ENCODE measurements at regions not wholly inside any gene's neighbourhood (a gene's known extent, or its start where the extent isn't known, plus 50 kb on each side); places are given as distances from the start of the nearest gene placed in this dataset.

DNA sequence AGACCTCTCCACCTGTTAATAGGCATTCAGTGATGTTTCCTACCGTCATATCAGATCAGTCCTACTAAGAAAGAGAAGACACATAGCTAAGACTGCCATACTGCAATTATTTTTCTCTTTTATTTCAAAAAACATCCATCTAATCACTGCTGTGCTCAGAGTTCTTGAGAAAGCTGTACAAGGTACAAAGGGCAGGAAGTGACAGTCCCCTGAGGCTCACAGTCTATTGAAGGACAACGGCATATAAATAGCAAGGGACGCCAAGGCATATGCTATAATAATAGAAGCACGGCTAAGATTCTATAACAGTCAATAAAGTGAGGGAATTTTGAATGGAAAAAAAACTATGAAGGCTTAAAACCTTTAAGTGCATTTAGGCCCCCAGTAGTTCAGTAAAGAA, 415.3 kb upstream of the NRP1 start:
- TF ChIP-seq CTCF (conservative IDR thresholded peaks at IDR 0.05; ENCODE audit: low read length), result no peak

DNA sequence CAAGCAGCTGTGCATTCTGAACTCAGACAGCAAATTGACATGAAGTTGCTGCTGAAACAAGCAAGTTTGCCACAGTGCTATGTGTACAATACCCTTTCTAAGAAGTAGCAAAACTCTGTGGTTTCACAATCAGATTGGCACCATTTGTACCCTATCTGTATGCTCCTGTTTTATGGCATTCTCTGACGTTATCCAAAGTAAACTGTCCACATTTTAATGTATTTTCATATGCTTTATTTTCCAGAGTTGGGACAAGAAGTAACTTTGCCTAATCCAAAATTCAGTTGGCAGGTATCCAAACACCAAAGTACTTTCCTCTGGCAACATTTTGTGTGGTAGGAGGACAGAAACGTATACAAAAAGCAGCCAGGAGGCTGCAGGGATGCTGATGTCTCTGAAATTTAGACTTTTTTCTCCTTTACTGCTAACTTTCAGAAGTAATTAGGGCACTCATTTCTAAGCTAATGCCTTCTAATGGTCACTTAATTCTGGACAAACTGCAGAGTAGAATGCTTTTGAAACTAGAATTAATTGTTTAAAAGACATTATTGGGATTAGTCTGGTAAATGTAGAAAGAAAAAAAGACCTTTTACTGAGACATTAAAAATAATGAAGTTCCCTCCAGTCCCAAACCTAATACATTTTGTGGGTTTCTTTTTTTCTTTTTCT, 414.7 kb upstream of the NRP1 start:
- H3K4me3 ChIP-seq (ENCODE audit: low read length), result no peak overlapping the region
- no peak for TF ChIP-seq CTCF (conservative IDR thresholded peaks at IDR 0.05; ENCODE audit: low read length)
- no peak for DNase-seq (ENCODE audit: low read depth)

More for the DNA sequence above, 415.3 kb upstream of the NRP1 start:
- H3K4me3 ChIP-seq (ENCODE audit: low read length), result no peak overlapping the region
- no peak for DNase-seq (ENCODE audit: low read depth)

DNA sequence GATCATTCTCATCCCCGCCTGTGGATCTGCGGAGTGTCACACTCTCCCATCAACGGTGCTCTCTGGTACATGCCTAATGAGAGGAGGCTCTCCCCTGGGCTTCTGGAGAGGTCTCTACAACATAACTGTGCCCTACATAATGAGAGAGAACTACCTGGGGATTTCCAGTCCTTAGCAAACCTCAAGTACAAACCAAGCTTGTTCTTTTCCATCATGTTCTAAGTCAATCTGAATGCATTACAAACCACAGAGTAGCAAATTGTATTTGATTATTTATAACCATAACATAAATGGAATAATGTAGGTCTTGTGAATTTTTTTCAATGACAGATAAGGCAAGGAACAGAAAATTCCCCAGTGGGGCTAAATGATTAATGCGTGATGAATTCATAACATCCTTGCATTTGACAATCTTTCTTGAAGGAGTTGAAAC, 412.4 kb upstream of the NRP1 start:
- no peak overlapping the region for H3K4me3 ChIP-seq (ENCODE audit: low read length)
- TF ChIP-seq CTCF (conservative IDR thresholded peaks at IDR 0.05; ENCODE audit: low read length), result no peak
- no peak for DNase-seq (ENCODE audit: low read depth)

GRCh38 chr10:33746186-33746585, 411.7 kb upstream of the NRP1 start:
- no peak for TF ChIP-seq CTCF (conservative IDR thresholded peaks at IDR 0.05; ENCODE audit: low read length)
- H3K4me3 ChIP-seq (ENCODE audit: low read length), result no peak overlapping the region
- no peak for DNase-seq (ENCODE audit: low read depth)

DNA sequence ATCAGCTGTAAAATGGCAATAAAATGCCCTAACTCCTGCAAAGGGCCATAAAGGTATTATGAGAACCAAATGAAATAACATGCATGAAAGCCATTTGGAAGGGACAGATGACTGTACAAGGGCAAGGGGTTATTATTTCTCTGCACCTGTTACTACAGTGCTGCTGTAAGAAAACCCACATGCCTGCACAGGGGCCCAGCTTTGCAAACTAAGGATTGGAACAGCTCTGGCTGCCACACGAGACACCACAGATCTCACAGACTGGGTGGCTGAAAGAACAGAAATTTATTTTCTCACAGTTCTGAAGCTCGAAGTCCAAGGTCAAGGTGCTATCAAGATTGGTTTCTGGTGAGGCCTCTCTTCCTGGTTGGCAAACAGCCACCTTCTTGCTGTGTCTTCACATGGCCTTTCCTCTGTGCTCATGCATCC, 409.0 kb upstream of the NRP1 start:
- no peak for DNase-seq (ENCODE audit: low read depth)
- H3K4me3 ChIP-seq (ENCODE audit: low read length), result no peak overlapping the region
- no peak for TF ChIP-seq CTCF (conservative IDR thresholded peaks at IDR 0.05; ENCODE audit: low read length)

DNA sequence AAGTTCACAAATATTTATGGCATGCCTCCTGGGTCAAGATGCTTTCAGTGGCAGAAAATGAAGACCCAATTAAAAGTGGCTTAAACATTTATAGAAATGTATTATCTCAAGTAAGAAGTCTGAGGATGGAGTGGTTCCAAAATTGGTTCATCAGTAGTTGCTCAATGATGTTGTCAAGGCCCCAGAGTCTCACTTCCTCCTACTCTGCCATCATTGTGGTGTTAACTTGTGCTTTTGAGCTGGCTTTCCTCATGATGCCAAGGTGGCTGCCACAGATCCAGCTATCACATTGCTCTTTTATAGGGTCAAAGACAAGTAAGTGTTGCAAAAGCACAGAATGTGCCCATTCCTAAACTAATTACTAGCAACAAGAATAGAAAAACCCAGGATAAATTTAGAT, 404.6 kb upstream of the NRP1 start:
- H3K4me3 ChIP-seq (ENCODE audit: low read length), result no peak overlapping the region
- peak; percentile 38 for DNase-seq (ENCODE audit: low read depth)
- no peak for TF ChIP-seq CTCF (conservative IDR thresholded peaks at IDR 0.05; ENCODE audit: low read length)

- no peak overlapping the region for H3K4me3 ChIP-seq (ENCODE audit: low read length)
- peak; percentile 9 for DNase-seq (ENCODE audit: low read depth)
- TF ChIP-seq CTCF (conservative IDR thresholded peaks at IDR 0.05; ENCODE audit: low read length), result no peak
These were observed 401.0 kb upstream of the NRP1 start for GRCh38 chr10:33735464-33735923.
